Neural crest cell (in vitro differentiated cells): ENCODE measurements at regions not wholly inside any gene's neighbourhood (a gene's known extent, or its start where the extent isn't known, plus 50 kb on each side); places are given as distances from the start of the nearest gene placed in this dataset.
A peak's percentile ranks its signal among the peaks of the same experiment; 100 is the strongest.

Source experiments
- DNase-seq: peaks from one replicate; pipeline ENCODE4 v3.0.0; 2021; ENCODE audit warnings: low read depth, mixed read lengths, low spot score
- H3K27ac Mint-ChIP-seq: one replicate; pipeline ENCODE4 v1.8.0; 2021; ENCODE audit warnings: mild to moderate bottlenecking, mixed read lengths; ENCODE audit not compliant: unreplicated experiment
- H3K27me3 Mint-ChIP-seq: 2 replicates; pipeline ENCODE4 v1.8.0; 2021; ENCODE audit warnings: low read depth, mild to moderate bottlenecking, mixed read lengths
- H3K36me3 Mint-ChIP-seq: 2 replicates; pipeline ENCODE4 v1.8.0; 2021; ENCODE audit warnings: low read depth, mild to moderate bottlenecking, mixed read lengths
- H3K4me1 Mint-ChIP-seq: 2 replicates; pipeline ENCODE4 v1.8.0; 2021; ENCODE audit warnings: mixed read lengths
- H3K4me3 Mint-ChIP-seq: one replicate; pipeline ENCODE4 v1.8.0; 2021; ENCODE audit warnings: mild to moderate bottlenecking, mixed read lengths
- H3K9me3 Mint-ChIP-seq: 2 replicates; pipeline ENCODE4 v1.8.0; 2021; ENCODE audit warnings: mixed read lengths
- CTCF ChIP-seq: fragments of 200-600 bp; sonication (generic); conservative IDR thresholded peaks from 2 replicates; pipeline ENCODE4 v1.5.0; 2021; ENCODE audit warnings: antibody characterized with exemption, mild to moderate bottlenecking

GRCh38 chr6:158920311-158920905, 79.6 kb downstream of the RSPH3 start:
- no peaks in the 10 kb centered on the region for H3K27me3 Mint-ChIP-seq
- DNase-seq = no peak
- H3K4me3 Mint-ChIP-seq = no peak overlapping the region
- TF ChIP-seq CTCF = no peak
- no peaks in the 10 kb centered on the region for H3K4me1 Mint-ChIP-seq
- H3K36me3 Mint-ChIP-seq = no peaks in the 10 kb centered on the region
- no peak overlapping the region for H3K27ac Mint-ChIP-seq
- no peaks in the 10 kb centered on the region for H3K9me3 Mint-ChIP-seq

GRCh38 chr6:158919865-158920264, 80.1 kb downstream of the RSPH3 start:
- no peak overlapping the region for H3K4me3 Mint-ChIP-seq
- no peak overlapping the region for H3K27ac Mint-ChIP-seq
- DNase-seq = no peak
- H3K27me3 Mint-ChIP-seq = no peaks in the 10 kb centered on the region
- H3K36me3 Mint-ChIP-seq = no peaks in the 10 kb centered on the region
- H3K9me3 Mint-ChIP-seq = no peaks in the 10 kb centered on the region
- no peaks in the 10 kb centered on the region for H3K4me1 Mint-ChIP-seq
- no peak for TF ChIP-seq CTCF

GRCh38 chr6:158916617-158917016, 83.4 kb downstream of the RSPH3 start:
- H3K27me3 Mint-ChIP-seq = no peaks in the 10 kb centered on the region
- peaks cover 17% of the 10 kb centered on the region for H3K4me1 Mint-ChIP-seq
- H3K27ac Mint-ChIP-seq = no peak overlapping the region
- TF ChIP-seq CTCF = no peak
- no peaks in the 10 kb centered on the region for H3K9me3 Mint-ChIP-seq
- no peak overlapping the region for H3K4me3 Mint-ChIP-seq
- no peak for DNase-seq
- no peaks in the 10 kb centered on the region for H3K36me3 Mint-ChIP-seq

- no peak for TF ChIP-seq CTCF
- Mint-ChIP-seq H3K27me3 (no peaks in the 10 kb centered on the region), H3K27ac (no peak overlapping the region), H3K36me3 (no peaks in the 10 kb centered on the region), H3K4me3 (no peak overlapping the region), H3K4me1 (peaks cover 34% of the 10 kb centered on the region), H3K9me3 (no peaks in the 10 kb centered on the region)
- no peak for DNase-seq
Measured at GRCh38 chr6:158914923-158915322, 85.1 kb downstream of the RSPH3 start.

- H3K27ac Mint-ChIP-seq = peak overlapping the region; percentile 12
- H3K36me3 Mint-ChIP-seq = no peaks in the 10 kb centered on the region
- no peak for TF ChIP-seq CTCF
- H3K4me1 Mint-ChIP-seq = peaks cover 37% of the 10 kb centered on the region
- H3K27me3 Mint-ChIP-seq = no peaks in the 10 kb centered on the region
- H3K4me3 Mint-ChIP-seq = no peak overlapping the region
- no peak for DNase-seq
- no peaks in the 10 kb centered on the region for H3K9me3 Mint-ChIP-seq
Measured at GRCh38 chr6:158913580-158913979, 86.4 kb downstream of the RSPH3 start.
